Immature natural killer cell (primary cell): ENCODE measurements at regions not wholly inside any gene's neighbourhood (a gene's known extent, or its start where the extent isn't known, plus 50 kb on each side); places are given as distances from the start of the nearest gene placed in this dataset.
"Not testable (repeated sequence)": the region's sequence is repeated elsewhere in the genome, so short reads cannot be mapped to it uniquely, and the experiment has no call there.

Experiments used
- DNase-seq, 3 donors: peaks; one replicate each; pipeline ENCODE4 v3.0.0; 2022; ENCODE audit warnings: mixed read lengths in 1 of 3
- H3K27ac Mint-ChIP-seq, 6 donors: one replicate each; pipeline ENCODE4 v1.8.0; 2020; ENCODE audit warnings: mixed read lengths in 6 of 6, mild to moderate bottlenecking in 5 of 6, inconsistent platforms in 4 of 6, moderate library complexity in 3 of 6
- H3K27me3 Mint-ChIP-seq, 3 donors: one replicate each; pipeline ENCODE4 v1.8.0; 2020 to 2021; ENCODE audit warnings: low read depth in 3 of 3, mild to moderate bottlenecking in 3 of 3, mixed read lengths in 3 of 3, moderate library complexity in 3 of 3, inconsistent platforms in 1 of 3
- H3K36me3 Mint-ChIP-seq, 3 donors: one replicate each; pipeline ENCODE4 v1.8.0; 2020; ENCODE audit warnings: mixed read lengths in 3 of 3, inconsistent platforms in 2 of 3, mild to moderate bottlenecking in 2 of 3
- H3K4me1 Mint-ChIP-seq, 2 donors: one replicate each; pipeline ENCODE4 v1.8.0; 2020; ENCODE audit warnings: inconsistent platforms in 2 of 2, mild to moderate bottlenecking in 2 of 2, mixed read lengths in 2 of 2, moderate library complexity in 1 of 2
- H3K4me3 Mint-ChIP-seq, 5 donors: one replicate each; pipeline ENCODE4 v1.8.0; 2020; ENCODE audit warnings: mild to moderate bottlenecking in 5 of 5, mixed read lengths in 5 of 5, inconsistent platforms in 3 of 5, moderate library complexity in 3 of 5
- H3K9me3 Mint-ChIP-seq, 6 donors: one replicate each; pipeline ENCODE4 v1.8.0; 2020; ENCODE audit warnings: mild to moderate bottlenecking in 6 of 6, mixed read lengths in 6 of 6, inconsistent platforms in 4 of 6, moderate library complexity in 3 of 6

DNA sequence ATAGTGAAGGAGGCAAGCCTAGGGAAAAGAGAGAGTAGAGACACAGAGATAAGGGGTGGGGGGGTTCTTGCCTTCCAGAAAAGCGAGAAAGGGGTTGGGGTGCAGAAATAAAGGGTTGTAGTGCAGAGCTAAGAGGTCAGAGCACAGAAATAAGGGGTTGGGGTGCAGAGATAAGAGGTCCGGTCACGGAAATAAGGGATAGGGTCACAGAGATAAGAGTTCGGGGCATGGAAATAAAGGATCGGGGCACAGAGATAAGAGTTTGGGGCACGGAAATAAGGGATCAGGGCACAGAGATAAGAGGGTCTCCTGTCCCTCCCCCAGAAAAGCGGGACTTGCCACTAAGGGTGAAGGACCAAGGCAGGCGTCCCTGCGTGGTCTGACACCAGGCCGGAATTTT lies 222.0 kb downstream of the OTOP1 start:
- not testable (repeated sequence) for H3K4me1 Mint-ChIP-seq, H3K36me3 Mint-ChIP-seq, H3K27ac Mint-ChIP-seq, H3K4me3 Mint-ChIP-seq, H3K9me3 Mint-ChIP-seq, DNase-seq
- peaks cover 0 to 10% (median 7%) of the 10 kb centered on the region in 3 donors for H3K27me3 Mint-ChIP-seq

GRCh38 chr4:4006356-4006755 lies 220.4 kb downstream of the OTOP1 start:
- not testable (repeated sequence) for DNase-seq, H3K4me1 Mint-ChIP-seq, H3K27ac Mint-ChIP-seq, H3K4me3 Mint-ChIP-seq, H3K9me3 Mint-ChIP-seq, H3K36me3 Mint-ChIP-seq, H3K27me3 Mint-ChIP-seq

GRCh38 chr4:4019071-4019470 lies 207.7 kb downstream of the OTOP1 start:
- H3K4me3 Mint-ChIP-seq, H3K36me3 Mint-ChIP-seq, H3K27ac Mint-ChIP-seq, H3K4me1 Mint-ChIP-seq, H3K9me3 Mint-ChIP-seq, DNase-seq: not testable (repeated sequence)
- peaks cover 4 to 13% (median 11%) of the 10 kb centered on the region in 3 donors for H3K27me3 Mint-ChIP-seq

DNA sequence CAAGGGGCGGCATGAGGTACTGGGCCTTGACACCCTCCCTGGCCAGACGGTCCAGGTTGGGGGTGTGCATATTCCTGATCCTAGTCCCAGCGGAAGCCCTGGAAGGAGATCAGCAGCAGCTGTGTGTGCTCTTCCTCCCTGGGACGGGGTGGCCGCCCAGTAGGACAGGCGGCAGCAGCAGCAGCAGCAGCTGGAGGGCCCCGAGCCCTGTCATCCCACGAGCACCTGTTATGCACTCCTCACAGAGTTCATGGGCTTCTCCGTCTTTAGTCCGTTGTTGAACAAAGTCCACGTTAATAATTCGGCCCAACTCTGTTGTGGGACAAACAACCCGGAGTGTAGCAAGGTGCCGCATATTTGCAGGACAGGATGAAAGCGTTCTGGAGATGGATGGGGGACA lies 205.6 kb downstream of the OTOP1 start:
- not testable (repeated sequence) for H3K4me3 Mint-ChIP-seq, H3K27ac Mint-ChIP-seq, DNase-seq, H3K4me1 Mint-ChIP-seq, H3K9me3 Mint-ChIP-seq, H3K36me3 Mint-ChIP-seq
- peaks cover 3 to 11% (median 11%) of the 10 kb centered on the region in 3 donors for H3K27me3 Mint-ChIP-seq

DNA sequence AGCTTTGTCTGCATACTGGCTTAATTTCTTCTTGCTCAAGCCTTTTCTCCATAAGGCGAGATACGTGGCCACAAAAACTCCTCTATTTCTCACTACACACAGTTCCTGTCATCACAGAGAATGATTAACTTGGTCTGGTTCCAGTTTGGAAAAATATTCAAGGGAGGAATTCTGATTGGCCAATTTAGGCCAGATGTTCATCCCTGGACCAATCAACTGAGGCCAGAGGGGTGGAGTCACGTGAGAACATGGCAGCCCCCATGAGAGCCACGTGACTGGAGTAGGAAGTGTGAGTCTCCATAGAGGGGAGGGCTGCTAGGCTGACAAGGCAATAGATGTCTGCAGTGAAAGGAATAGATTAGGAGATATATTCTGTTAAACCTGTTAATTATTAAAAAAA lies 200.0 kb downstream of the OTOP1 start:
- H3K4me3 Mint-ChIP-seq, H3K4me1 Mint-ChIP-seq, H3K9me3 Mint-ChIP-seq, DNase-seq, H3K27me3 Mint-ChIP-seq, H3K36me3 Mint-ChIP-seq, H3K27ac Mint-ChIP-seq: not testable (repeated sequence)

DNA sequence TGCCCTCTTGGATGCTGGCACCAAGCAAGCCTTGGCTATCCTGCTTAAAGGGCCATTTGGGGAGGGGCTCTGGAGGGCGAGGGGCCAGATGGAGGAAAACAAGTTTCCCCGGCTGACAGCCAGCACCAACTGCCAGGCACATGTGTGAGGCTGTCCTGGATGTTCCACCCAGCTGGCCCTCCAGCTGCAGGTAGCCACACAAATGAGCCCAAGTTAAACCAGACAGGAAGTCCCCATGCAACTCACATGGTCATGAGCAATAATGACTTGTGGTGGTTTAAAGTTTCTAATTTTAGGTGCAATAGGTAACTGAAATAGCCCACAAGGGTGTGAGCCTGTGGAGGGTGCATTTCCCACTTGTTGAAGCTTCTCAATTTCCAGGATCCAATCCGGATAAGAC lies 198.0 kb downstream of the OTOP1 start:
- not testable (repeated sequence) for H3K4me1 Mint-ChIP-seq, H3K27me3 Mint-ChIP-seq, H3K36me3 Mint-ChIP-seq, H3K9me3 Mint-ChIP-seq, H3K4me3 Mint-ChIP-seq, DNase-seq, H3K27ac Mint-ChIP-seq

GRCh38 chr4:4030509-4030908 lies 196.2 kb downstream of the OTOP1 start:
- H3K27ac Mint-ChIP-seq, H3K4me1 Mint-ChIP-seq, DNase-seq, H3K27me3 Mint-ChIP-seq, H3K36me3 Mint-ChIP-seq, H3K4me3 Mint-ChIP-seq, H3K9me3 Mint-ChIP-seq: not testable (repeated sequence)

GRCh38 chr4:4031446-4032135 lies 195.1 kb downstream of the OTOP1 start:
- not testable (repeated sequence) for H3K4me3 Mint-ChIP-seq, H3K36me3 Mint-ChIP-seq, H3K4me1 Mint-ChIP-seq, H3K9me3 Mint-ChIP-seq, H3K27ac Mint-ChIP-seq, H3K27me3 Mint-ChIP-seq, DNase-seq

GRCh38 chr4:4032364-4032763 lies 194.4 kb downstream of the OTOP1 start:
- H3K9me3 Mint-ChIP-seq, H3K27ac Mint-ChIP-seq, H3K4me3 Mint-ChIP-seq, H3K27me3 Mint-ChIP-seq, H3K36me3 Mint-ChIP-seq, H3K4me1 Mint-ChIP-seq, DNase-seq: not testable (repeated sequence)

DNA sequence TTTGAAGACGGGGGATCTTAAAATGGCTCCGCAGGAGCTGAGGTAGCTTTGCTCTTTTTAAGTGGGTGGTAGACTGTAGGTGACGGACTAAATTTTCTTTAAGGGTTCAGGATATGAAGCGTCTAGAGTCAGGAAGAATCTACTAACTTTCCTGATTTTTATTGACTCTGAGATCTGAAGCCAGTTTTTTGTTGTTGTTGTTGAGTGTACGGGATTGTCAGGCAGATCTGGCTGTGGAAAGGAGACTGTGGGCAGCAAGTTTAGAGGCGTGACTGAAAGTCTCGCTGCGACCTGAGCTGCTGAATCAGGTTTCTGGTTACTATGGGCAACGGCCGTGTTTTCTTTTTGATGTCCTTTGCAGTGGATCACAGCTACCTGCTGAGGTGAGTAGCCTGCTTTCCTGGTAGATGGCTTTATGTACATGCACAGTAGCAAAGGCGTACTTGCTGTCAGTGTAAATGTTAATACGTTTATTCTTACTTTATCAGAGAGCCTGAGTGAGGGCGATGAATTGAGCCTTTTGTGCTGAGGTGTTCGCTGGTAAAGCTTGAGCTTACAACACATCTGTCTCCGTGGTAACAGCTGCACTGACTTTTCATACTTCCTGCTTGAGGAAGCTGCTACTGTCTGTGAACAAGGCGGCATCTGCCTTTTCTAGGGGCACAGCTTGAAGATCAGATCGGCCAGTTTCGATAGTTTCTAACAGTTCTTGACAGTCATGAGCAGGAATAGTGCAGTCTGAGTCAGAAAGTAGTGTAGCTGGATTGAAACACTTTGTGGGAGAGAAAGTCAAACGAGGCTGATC lies 193.7 kb downstream of the OTOP1 start:
- not testable (repeated sequence) for H3K27me3 Mint-ChIP-seq, H3K4me3 Mint-ChIP-seq, H3K4me1 Mint-ChIP-seq, H3K9me3 Mint-ChIP-seq, H3K27ac Mint-ChIP-seq, H3K36me3 Mint-ChIP-seq
- peak in 1 of 3 donors; percentile 2 for DNase-seq

DNA sequence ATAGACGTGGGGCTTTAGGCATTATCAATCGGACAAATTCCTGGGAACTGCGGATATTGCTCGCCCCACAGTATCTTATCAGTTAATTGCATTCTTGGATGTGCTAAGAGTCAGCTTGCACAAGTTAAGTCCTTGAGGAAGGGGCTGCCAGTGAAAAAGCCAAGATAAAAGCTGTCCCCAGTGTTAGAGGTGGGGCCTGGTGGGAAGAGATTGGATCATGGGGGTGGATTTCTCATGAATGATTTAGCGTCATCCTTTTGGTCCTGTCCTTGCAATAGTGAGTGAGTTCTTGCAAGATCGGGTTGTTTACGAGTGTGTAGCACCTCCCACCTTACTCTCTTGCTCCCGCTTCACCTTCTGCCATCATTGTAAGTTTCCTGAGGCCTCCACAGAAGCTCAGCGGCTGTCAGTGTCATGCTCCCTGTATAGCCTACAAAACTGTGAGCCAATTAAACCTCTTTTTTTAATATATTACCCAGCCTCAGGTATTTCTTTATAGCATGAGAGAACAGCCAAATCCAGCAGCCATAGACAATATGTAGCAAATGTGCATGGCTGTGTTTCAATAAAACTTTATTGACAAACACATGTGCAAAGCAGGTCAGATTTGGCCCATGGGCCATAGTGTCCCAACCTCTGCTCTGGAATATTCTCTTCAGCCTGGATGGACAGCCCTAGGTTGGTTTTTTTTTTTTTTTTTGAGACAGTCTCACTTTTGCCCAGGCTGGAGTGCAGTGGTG lies 189.2 kb downstream of the OTOP1 start:
- H3K9me3 Mint-ChIP-seq, H3K4me3 Mint-ChIP-seq, DNase-seq, H3K27ac Mint-ChIP-seq, H3K4me1 Mint-ChIP-seq, H3K36me3 Mint-ChIP-seq: not testable (repeated sequence)
- H3K27me3 Mint-ChIP-seq: peaks cover 5 to 15% (median 7%) of the 10 kb centered on the region in 3 donors

GRCh38 chr4:4045823-4046222 lies 180.9 kb downstream of the OTOP1 start:
- not testable (repeated sequence) for H3K36me3 Mint-ChIP-seq, H3K27ac Mint-ChIP-seq, H3K4me3 Mint-ChIP-seq, DNase-seq, H3K9me3 Mint-ChIP-seq, H3K4me1 Mint-ChIP-seq
- peaks cover 12 to 27% (median 14%) of the 10 kb centered on the region in 3 donors for H3K27me3 Mint-ChIP-seq

DNA sequence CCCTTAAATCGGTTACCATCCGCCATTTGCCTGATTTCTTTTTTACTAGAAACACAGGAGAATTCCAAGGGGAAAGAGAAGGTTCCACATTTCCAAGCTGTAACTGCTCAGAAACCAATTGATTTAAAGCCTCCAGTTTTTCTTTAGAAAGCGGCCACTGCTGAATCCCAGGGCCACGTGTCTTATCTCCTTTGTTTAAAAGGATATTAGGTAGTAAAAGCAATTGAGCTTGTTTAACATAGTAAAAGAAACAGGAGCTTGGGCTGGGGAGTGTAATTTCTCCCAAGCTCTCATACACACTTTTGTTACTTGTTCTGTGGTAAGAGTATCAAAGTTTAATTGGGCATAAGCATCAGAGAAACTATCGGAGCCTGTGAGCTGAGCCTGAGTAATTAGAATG lies 180.0 kb downstream of the OTOP1 start:
- DNase-seq, H3K27ac Mint-ChIP-seq, H3K9me3 Mint-ChIP-seq, H3K4me3 Mint-ChIP-seq, H3K4me1 Mint-ChIP-seq, H3K36me3 Mint-ChIP-seq: not testable (repeated sequence)
- peaks cover 11 to 29% (median 12%) of the 10 kb centered on the region in 3 donors for H3K27me3 Mint-ChIP-seq

DNA sequence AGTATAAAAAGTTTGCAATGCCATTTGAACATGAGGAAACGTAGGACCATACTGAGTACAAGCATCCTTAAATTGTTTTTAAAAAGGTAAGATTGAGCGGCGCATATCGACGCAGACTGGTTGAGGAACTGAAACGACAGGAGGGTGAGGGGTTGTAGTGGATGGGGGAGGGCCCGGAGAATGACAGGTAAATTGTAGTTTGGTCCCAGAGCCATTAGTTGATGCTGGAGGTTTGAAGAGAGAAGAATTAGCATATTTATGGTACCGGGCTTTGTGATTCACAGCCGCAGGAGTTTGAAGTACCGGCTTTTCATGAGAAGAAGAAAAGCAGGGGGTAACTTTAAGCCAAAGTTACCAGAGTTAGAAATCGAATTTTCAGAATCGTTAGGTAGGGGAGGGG lies 179.5 kb downstream of the OTOP1 start:
- not testable (repeated sequence) for H3K4me3 Mint-ChIP-seq, H3K27ac Mint-ChIP-seq, H3K9me3 Mint-ChIP-seq, H3K36me3 Mint-ChIP-seq, H3K4me1 Mint-ChIP-seq, DNase-seq
- peaks cover 9 to 30% (median 11%) of the 10 kb centered on the region in 3 donors for H3K27me3 Mint-ChIP-seq
